ENCODE measurements at regions not wholly inside any gene's neighbourhood (a gene's known extent, or its start where the extent isn't known, plus 50 kb on each side); places are given as distances from the start of the nearest gene placed in this dataset.

DNA sequence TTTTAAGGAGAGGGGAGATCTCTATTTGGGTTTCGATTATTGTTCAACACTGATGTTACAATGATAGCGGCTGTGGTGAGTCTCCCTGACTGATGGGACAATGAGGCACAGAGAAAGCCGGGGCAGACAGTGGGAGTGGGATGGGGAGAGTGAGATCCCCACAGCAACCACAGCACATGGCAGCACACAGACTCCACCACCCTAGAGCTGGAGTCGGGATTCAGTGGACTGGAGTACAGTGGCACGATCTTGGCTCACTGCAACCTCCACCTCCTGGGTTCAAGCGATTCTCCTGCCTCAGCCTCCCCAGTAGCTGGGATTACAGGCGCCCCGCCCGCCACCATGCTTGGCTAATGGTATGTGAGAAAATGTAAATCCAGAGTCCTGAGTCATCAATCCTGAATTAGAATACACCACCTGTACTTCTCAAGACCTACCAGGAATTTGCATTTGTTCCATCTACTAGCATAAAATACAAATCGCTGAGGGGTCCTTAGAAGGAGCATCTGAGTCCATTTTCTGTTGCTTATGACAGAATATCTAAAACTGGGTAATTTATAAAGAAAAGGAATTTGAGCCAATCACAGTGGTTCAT, 125.8 kb downstream of the TOMM20 start:
- POLR2A ChIA-PET, result interaction anchor here (0.6 to 0.8 kb wide), 3 partner anchors 37 to 78 kb away, joined by 3 to 6 read pairs (median 3); no protein-coding TSS in a partner anchor
- TF ChIP-seq, protein P1, sequence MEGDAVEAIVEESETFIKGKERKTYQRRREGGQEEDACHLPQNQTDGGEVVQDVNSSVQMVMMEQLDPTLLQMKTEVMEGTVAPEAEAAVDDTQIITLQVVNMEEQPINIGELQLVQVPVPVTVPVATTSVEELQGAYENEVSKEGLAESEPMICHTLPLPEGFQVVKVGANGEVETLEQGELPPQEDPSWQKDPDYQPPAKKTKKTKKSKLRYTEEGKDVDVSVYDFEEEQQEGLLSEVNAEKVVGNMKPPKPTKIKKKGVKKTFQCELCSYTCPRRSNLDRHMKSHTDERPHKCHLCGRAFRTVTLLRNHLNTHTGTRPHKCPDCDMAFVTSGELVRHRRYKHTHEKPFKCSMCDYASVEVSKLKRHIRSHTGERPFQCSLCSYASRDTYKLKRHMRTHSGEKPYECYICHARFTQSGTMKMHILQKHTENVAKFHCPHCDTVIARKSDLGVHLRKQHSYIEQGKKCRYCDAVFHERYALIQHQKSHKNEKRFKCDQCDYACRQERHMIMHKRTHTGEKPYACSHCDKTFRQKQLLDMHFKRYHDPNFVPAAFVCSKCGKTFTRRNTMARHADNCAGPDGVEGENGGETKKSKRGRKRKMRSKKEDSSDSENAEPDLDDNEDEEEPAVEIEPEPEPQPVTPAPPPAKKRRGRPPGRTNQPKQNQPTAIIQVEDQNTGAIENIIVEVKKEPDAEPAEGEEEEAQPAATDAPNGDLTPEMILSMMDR (conservative IDR thresholded peaks at IDR 0.05; ENCODE audit: low read length), result no peak
- TF ChIP-seq EZH2phosphoT487 (IDR thresholded peaks at IDR 0.05; ENCODE audit: borderline replicate concordance, low read depth, low read length), result no peak
- no peak overlapping the region for H3K4me3 ChIP-seq (ENCODE audit: low read depth, low read length, poor library complexity, severe bottlenecking)
- BruUV-seq (replicated peaks), result no TSS peak
- peaks cover 16% of the 10 kb centered on the region; the same call in 1 of the 2 replicates for H3K9me3 ChIP-seq (ENCODE audit: low read length)
- no peaks in the 10 kb centered on the region for H4K20me1 ChIP-seq (ENCODE audit: insufficient read depth, low read length)
- peaks cover 4% of the 10 kb centered on the region; the same call in 1 of the 2 replicates for H3K36me3 ChIP-seq (ENCODE audit: insufficient read depth, low read length)
- H3K4me1 ChIP-seq (ENCODE audit: insufficient read depth, low read length, poor library complexity, severe bottlenecking), result peaks cover 68% of the 10 kb centered on the region
- H3K4me2 ChIP-seq (ENCODE audit: low read length), result peak overlapping the region; percentile 21
- intact Hi-C loops (cut with micrococcal nuclease; ENCODE audit: unreplicated experiment), result no loop called here
- no peaks in the 10 kb centered on the region for H3K9me2 ChIP-seq (ENCODE audit: insufficient read depth, low read length)
- DNase-seq (ENCODE audit: low spot score), result peak; percentile 47
- CTCF ChIA-PET (ENCODE audit: unreplicated experiment), result no interaction called here
- H3K27ac ChIP-seq (ENCODE audit: low read depth, low read length, poor library complexity, severe bottlenecking), result peak overlapping the region; percentile 87
- peak overlapping the region; percentile 32; the same call in 1 of the 2 replicates for H2AFZ ChIP-seq (ENCODE audit: low read length)
- H3K79me2 ChIP-seq (ENCODE audit: insufficient read depth, low read depth, low read length), result no peaks in the 10 kb centered on the region

DNA sequence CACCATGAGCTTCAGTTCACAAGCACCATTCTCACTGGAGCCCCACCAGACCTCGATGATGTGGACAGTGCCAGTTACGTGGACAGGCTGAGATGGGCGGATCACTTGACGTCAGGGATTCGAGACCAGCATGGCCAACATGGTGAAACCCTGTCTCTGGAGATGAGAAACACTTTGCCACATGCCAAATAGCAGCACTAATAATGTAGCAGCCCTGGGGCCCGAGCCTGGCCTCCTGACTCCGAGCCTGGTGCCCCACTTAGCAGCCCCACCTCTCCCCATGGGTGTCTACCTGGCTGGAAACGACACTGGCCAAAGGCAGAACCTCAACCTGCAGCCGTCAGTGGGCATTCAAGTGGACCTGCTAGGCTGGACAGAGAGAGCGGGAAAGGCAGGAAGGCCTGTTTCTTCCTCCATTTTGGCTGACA, 129.1 kb downstream of the TOMM20 start:
- no peaks in the 10 kb centered on the region for H3K9me2 ChIP-seq (ENCODE audit: insufficient read depth, low read length)
- H3K4me1 ChIP-seq (ENCODE audit: insufficient read depth, low read length, poor library complexity, severe bottlenecking), result peaks cover 41% of the 10 kb centered on the region
- no peak overlapping the region for H3K27ac ChIP-seq (ENCODE audit: low read depth, low read length, poor library complexity, severe bottlenecking)
- intact Hi-C loops (cut with micrococcal nuclease; ENCODE audit: unreplicated experiment), result no loop called here
- no peak overlapping the region for H3K4me2 ChIP-seq (ENCODE audit: low read length)
- no TSS peak for BruUV-seq (replicated peaks)
- H3K4me3 ChIP-seq (ENCODE audit: low read depth, low read length, poor library complexity, severe bottlenecking), result no peak overlapping the region
- no peak overlapping the region for H2AFZ ChIP-seq (ENCODE audit: low read length)
- no peaks in the 10 kb centered on the region for H3K36me3 ChIP-seq (ENCODE audit: insufficient read depth, low read length)
- CTCF ChIA-PET (ENCODE audit: unreplicated experiment), result no interaction called here
- H3K9me3 ChIP-seq (ENCODE audit: low read length), result peaks cover 11% of the 10 kb centered on the region; the same call in 1 of the 2 replicates
- no peak for DNase-seq (ENCODE audit: low spot score)
- no peak for TF ChIP-seq EZH2phosphoT487 (IDR thresholded peaks at IDR 0.05; ENCODE audit: borderline replicate concordance, low read depth, low read length)
- TF ChIP-seq, protein P1 (conservative IDR thresholded peaks at IDR 0.05; ENCODE audit: low read length), result no peak
- no peaks in the 10 kb centered on the region for H4K20me1 ChIP-seq (ENCODE audit: insufficient read depth, low read length)
- no peaks in the 10 kb centered on the region for H3K79me2 ChIP-seq (ENCODE audit: insufficient read depth, low read depth, low read length)
- POLR2A ChIA-PET, result interaction anchor here (0.9 to 1.6 kb wide), 2 partner anchors 9 to 14 kb away, joined by 3 to 5 read pairs; no protein-coding TSS in a partner anchor

Data from OCI-LY7 (cell line).